ENCODE measurements at regions not wholly inside any gene's neighbourhood (a gene's known extent, or its start where the extent isn't known, plus 50 kb on each side); places are given as distances from the start of the nearest gene placed in this dataset.

GRCh38 chr10:107616463-107617410 is 452.2 kb upstream of the SORCS1 start:
- DNase-seq, result no peak

- no peak for DNase-seq
Measured at GRCh38 chr10:107616031-107616430, 451.5 kb upstream of the SORCS1 start.

- no peak for DNase-seq
Measured at GRCh38 chr10:107614939-107615685, 450.6 kb upstream of the SORCS1 start.

- no peak for DNase-seq
Measured at GRCh38 chr10:107611115-107611514, 446.6 kb upstream of the SORCS1 start.

DNA sequence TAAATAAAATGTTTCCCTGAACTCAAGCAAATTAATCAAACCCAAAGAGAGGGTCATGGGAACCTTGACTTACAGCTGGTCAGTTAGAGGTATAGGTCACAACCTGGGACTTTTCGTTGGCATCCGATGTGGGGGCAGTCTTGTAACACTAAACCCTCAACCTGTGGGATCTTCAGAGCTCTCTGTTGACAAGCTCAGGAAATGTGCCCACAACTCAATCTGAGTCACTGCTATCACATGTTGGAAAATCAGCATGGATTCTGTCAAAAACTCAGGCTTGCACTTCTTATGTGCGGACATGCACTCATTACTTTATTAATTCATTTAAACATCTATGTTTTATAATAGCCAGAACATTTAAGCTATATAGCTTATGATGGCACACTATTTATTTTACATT is 424.6 kb upstream of the SORCS1 start:
- no peak for DNase-seq

DNA sequence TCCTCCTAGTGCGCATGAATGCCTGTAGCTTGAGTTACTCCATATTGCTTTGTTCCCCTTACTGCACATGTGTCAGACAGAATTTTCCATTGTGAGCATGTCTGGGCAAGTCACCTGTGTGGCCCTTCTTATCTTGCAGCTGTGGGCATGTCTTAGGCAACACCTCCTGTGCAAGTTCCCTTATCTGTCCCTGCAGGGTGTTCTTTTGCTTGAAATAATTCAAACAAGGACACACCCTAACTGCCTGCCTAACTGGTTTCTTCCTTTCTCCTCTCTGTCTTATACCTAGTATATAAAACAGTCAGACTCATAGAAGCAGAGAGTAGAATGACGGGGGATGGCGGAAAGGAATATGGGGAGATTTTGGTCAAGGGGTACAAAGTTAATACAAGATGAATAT is 421.1 kb upstream of the SORCS1 start:
- no peak for DNase-seq

GRCh38 chr10:107583974-107584373 is 419.5 kb upstream of the SORCS1 start:
- no peak for DNase-seq

DNA sequence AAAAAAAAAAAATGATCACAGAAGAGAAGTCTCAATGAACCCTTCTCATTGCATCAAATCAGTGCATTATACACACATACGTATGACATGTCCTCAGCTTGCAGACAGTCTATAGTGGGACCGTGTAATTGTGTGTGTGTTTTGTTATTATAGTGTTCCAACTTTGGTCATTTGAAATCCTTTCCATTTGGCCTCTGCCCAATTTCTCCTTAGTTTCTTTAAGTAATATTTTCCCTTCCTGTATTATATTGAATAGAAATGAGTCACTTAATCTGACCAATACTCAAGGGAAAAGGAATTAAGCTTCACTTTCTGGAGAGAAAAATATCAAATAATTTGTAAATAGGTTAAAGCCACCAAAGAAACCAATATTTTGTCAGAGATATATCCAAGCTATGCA is 415.5 kb upstream of the SORCS1 start:
- DNase-seq, result no peak

GRCh38 chr10:107577221-107577620 is 412.7 kb upstream of the SORCS1 start:
- DNase-seq, result no peak

- no peak for DNase-seq
Measured at GRCh38 chr10:107576746-107577145, 412.2 kb upstream of the SORCS1 start.

GRCh38 chr10:107565014-107565413 is 400.5 kb upstream of the SORCS1 start:
- DNase-seq, result no peak

- no peak for DNase-seq
Measured at GRCh38 chr10:107561136-107561650, 396.7 kb upstream of the SORCS1 start.

- DNase-seq, result no peak
Measured at GRCh38 chr10:107557916-107558315, 393.4 kb upstream of the SORCS1 start.

DNA sequence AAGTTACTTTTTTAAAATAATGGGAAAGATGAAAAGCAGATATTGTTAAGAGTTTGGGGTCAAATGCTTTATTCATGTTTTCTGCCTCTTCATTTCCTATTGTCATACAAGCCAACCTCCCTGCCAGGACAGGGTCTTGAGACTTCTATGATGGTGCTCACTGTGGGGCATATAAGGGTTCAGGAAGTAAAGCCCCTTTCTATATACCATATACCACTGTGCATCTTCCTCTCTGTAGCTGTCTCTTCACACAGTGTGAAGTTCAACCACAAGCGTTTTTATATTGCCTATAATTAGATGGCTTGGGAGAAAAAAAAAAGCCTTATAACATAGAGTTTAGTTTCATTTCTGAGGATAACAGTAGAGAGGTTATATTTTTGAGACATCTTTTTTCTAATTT is 389.8 kb upstream of the SORCS1 start:
- no peak for DNase-seq

DNA sequence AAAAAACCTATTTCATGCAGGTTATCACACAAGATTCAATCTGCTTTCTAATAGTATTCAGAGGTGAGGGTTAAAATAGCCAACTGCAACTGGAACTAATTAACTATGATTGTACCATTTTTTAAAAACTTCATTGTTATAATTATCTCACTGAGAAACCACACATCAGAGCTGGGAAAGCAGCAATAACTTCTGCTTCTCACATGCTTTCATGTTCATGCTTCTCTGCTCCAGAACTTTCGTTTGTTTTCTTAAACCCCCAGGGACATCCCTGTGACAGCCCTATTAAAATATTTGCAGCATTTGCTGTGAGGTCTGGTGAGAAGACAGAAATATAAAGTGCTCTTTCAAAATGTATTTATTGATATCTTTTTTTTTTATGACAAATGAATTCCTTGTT is 389.0 kb upstream of the SORCS1 start:
- no peak for DNase-seq

GRCh38 chr10:107552963-107553362 is 388.5 kb upstream of the SORCS1 start:
- DNase-seq, result no peak

DNA sequence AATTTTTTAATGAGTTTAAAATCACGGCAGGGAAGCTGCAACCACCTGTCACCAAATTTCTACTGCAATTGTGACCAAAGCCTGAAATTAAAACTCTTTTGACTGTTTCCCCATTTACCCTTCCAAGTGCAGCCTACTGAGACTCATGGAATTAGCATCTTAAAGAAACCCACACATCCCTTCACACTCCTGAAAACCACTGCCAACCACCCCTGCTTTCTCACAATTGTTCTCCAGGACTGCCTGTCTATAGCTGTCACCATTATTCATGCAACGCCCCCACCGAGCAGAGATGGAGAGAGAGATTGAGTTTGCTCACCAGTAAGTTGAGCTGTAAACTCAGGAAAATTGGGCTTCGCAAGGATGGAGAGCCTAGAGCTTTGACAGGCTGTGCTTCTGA is 383.8 kb upstream of the SORCS1 start:
- DNase-seq, result no peak

GRCh38 chr10:107546986-107547385 is 382.5 kb upstream of the SORCS1 start:
- no peak for DNase-seq

- peak; percentile 25 for DNase-seq
Measured at GRCh38 chr10:107546284-107546683, 381.8 kb upstream of the SORCS1 start.

DNA sequence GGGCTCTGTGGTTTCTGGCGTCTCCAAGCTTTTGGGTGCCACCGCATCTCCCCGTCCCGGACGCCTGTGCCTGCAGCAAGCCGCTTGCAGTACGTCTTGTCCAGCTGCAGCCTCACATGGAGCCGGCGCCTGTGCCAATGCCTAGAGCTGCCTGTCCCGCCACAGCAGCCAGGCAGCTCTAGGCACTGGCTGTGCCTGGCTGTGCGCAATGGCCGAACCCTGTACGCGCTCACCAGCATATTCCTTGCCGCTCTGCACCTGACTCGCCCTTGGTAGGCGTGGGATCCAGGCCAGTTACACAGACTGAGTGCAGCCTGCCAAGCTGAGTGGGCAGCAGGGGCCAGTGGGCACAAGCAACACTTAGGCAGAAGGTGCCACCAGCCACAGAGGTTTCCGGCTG is 381.2 kb upstream of the SORCS1 start:
- DNase-seq, result no peak

- no peak for DNase-seq
Measured at GRCh38 chr10:107544706-107545520, 380.4 kb upstream of the SORCS1 start.

DNA sequence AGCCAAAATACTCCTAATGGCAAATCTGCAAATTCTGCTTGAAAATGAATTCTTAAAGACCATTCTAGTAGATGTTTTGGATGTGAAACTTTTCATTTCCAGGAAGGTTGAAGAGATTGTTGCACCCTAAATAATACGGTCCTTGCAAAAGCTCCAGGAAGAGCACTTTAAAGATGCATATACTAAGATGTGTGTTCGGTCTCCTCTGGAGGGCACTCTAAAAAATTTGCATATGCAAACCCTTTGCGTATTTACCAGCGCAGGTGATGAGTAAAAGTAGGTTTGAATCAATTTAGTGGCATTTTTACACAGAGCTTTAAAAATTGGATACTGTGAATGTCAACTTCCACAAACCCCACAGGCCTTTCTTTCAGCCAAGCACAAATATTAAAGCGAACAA is 378.1 kb upstream of the SORCS1 start:
- DNase-seq, result no peak

- DNase-seq, result no peak
Measured at GRCh38 chr10:107542016-107542415, 377.5 kb upstream of the SORCS1 start.
